Putamen (tissue), 1 donor: ENCODE measurements at regions not wholly inside any gene's neighbourhood (a gene's known extent, or its start where the extent isn't known, plus 50 kb on each side); places are given as distances from the start of the nearest gene placed in this dataset.
"Not testable (repeated sequence)": the region's sequence is repeated elsewhere in the genome, so short reads cannot be mapped to it uniquely, and the experiment has no call there.

Experiments used
- DNase-seq: peaks from one replicate; pipeline ENCODE4 v3.0.0-alpha.2; 2016; ENCODE audit warnings: low spot score

DNA sequence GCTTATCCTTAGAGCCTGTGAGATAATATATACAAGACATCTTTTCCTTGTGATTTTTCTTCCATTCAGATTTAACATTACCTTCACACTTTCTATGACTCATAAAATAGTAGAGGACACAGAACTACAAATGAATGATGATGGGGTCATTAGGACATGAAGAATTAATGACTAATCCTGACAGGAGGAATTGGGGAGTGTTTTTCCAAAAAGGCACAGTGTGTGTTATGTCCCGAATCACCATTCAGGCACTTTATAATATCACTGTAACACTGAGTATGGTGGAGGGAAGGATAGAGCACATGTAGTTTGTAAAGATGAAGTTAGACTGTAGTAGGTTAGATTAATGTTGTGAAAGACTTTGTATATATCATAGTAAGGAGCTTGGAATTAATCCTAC lies 391.3 kb downstream of the JRKL start:
- no peak for DNase-seq

- no peak for DNase-seq
These were observed 392.8 kb downstream of the JRKL start for GRCh38 chr11:96782632-96783031.

GRCh38 chr11:96783311-96783710 lies 393.5 kb downstream of the JRKL start:
- no peak for DNase-seq

DNA sequence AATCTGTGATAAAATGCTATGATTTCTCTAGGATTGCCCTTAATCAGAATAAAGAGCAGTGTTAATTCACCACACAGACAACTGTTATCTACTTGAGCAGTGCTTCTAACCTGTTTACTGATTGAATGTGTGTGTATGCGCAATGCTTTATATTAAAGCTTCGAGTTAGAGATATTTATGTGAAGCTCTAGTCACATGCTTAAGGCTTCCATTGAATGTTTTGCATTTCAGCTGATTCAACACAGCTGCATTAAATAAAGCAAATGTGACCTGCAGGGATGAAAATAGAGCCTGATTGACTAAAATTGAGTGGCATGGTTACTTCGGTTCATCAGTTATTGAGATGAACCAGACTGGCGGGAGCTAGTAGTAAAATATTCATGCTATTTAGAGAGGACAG lies 395.3 kb downstream of the JRKL start:
- no peak for DNase-seq

DNA sequence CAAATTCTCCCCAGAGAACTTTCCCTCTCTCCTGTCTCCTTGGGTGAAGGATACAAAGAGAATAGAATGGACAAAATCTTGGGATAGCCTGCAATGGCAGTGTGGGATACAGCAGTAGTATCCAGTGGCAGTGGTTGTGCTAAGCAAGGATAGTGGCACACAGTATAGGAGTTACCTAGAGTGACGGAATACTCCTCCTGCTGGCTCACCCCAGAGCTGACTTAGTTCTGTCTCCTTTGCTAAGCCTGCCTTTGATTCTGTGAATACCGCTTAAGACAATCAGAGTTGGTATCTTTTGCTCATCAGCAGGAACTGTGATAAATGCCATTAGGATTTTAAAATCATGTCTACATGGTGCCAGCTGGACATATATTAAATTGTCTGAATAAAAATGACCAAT lies 404.3 kb downstream of the JRKL start:
- DNase-seq = no peak

GRCh38 chr11:96798445-96798844 lies 408.6 kb downstream of the JRKL start:
- no peak for DNase-seq

GRCh38 chr11:96815236-96815635 lies 425.4 kb downstream of the JRKL start:
- DNase-seq = no peak

DNA sequence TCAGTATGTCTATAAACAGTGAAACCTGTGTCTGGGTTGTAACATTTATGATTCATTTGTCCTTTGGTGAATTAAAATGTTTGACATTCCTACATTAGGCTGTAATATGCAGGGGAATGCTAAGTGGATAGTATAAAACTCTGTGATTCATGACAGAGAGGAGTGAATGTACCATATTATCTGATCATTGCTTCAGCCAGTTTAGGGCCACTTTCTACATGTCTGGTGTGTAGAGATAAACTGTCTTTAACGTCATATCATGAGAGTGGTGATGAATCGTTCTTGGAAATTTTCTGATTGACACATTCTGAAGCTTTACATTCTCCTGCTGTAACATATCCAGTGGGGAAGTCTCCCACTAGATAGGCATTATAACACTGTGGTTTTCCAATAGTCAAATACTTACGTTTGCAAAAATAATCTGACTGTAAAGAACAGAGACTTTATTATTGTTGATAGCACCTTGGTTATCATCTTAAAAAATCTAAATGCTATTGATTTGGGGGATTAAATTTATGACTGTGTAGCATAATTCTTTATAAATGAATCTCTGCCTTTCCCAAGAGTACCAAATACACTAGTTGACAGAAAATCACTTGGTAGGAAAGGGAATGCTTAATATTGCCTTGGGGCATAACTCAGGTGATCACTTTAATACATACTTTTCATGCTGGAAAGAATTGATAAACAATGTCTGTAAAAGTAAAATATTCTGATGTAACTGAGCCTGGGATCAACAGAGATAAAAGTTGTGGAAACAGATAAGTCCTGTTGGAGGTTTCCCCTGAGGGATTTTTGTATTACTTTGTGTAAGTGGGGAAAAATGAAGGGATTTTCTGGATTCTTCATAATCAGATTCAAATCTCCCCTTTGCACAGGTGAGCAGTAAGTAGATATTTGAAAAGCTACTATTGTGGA lies 427.9 kb downstream of the JRKL start:
- DNase-seq = no peak

- DNase-seq = peak; percentile 14
These were observed 437.4 kb downstream of the JRKL start for GRCh38 chr11:96827164-96827563.

DNA sequence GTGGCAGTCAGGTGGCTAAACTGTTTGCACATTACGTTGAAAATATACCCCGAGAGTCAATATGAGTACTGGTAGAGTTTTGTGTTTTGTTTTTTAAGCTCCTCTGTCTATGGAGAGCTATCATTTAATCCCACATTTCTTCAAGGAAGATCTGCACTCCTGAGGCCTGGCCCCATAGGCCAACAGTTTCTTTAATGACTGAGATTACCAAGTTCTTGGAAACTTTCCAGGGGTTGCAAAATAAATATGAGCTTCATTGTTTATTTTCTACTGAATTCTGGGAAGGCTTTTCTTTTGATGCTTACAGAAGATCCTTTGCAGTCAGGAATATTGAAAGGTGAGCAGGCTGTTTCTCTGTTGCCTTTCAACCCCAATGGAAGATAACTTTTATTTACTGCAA lies 452.0 kb downstream of the JRKL start:
- no peak for DNase-seq

GRCh38 chr11:96842731-96843130 lies 452.9 kb downstream of the JRKL start:
- no peak for DNase-seq

- no peak for DNase-seq
These were observed 464.6 kb downstream of the JRKL start for GRCh38 chr11:96854425-96854824.

- DNase-seq = not testable (repeated sequence)
These were observed 471.9 kb downstream of the JRKL start for GRCh38 chr11:96861722-96862121.

DNA sequence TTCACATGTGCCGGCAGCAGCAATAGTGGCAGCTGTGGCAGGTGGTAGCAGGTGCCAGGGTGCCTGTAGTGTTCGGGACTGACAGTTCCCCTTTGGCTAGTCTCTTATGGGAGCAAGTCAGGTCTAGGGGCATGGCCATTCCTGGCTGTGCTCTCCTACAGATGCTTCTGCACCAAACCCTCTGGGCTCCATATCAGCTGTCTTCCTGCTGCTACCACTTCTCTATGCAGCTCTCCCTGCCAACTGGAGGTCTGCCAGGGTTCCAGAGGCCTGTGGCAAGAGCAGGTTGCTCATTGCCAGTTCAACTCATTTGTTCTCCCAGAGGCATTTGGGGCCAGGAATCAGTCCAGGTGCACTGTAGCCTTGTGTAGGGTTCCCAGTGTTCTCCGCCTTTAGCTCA lies 473.7 kb downstream of the JRKL start:
- DNase-seq = no peak

GRCh38 chr11:96865020-96865419 lies 475.2 kb downstream of the JRKL start:
- DNase-seq = no peak

GRCh38 chr11:96869207-96869606 lies 479.4 kb downstream of the JRKL start:
- no peak for DNase-seq

DNA sequence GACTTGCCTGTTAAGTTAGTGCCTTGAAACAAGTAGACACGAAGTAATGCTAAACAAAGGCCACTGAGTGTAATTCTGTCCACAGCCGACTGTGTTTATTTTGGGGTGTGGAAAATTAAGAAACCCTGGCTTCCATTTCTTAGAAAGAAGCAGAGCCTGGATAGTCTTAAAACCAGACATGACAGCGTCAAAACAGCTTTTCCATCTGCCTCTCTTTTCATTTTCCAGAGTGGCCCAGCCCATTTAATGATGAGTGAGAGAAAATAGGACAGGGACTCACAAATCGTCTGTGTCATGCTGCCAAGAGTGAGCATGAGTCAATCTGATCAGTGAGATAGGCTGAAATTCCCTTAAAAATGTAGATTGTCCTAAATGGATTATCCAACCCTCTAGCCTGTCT lies 485.9 kb downstream of the JRKL start:
- no peak for DNase-seq

GRCh38 chr11:96878299-96879051 lies 488.7 kb downstream of the JRKL start:
- DNase-seq = no peak

DNA sequence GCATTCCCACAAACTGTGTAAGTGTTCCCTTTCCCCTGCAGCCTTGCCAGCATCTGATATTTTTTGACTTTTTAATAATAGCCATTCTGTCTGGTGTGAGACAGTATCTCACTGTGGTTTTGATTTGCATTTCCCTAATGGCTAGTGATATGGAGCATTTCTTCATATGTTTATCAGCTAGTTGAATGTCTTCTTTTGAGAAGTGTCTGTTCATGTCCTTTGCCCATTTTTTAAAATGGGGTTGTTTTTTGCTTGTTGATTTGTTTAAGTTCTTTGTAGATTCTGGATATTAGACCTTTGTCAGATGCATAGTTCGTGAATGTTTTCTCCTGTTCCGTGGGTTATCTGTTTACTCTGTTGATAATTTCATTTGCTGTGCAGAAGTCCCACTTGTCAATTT lies 492.8 kb downstream of the JRKL start:
- not testable (repeated sequence) for DNase-seq

- DNase-seq = no peak
These were observed 495.6 kb downstream of the JRKL start for GRCh38 chr11:96885405-96885804.

GRCh38 chr11:96885912-96886311 lies 496.1 kb downstream of the JRKL start:
- DNase-seq = no peak

- DNase-seq = no peak
These were observed 504.2 kb downstream of the JRKL start for GRCh38 chr11:96893988-96894387.

GRCh38 chr11:96894587-96894986 lies 504.8 kb downstream of the JRKL start:
- no peak for DNase-seq
